Inferior parietal cortex (tissue), 1 donor: ENCODE measurements at regions not wholly inside any gene's neighbourhood (a gene's known extent, or its start where the extent isn't known, plus 50 kb on each side); places are given as distances from the start of the nearest gene placed in this dataset.

ENCODE experiments used
- DNase-seq: peaks from one replicate; pipeline ENCODE4 v3.0.0-alpha.2; 2016; ENCODE audit errors: extremely low spot score

GRCh38 chr19:30307191-30307974, 64.8 kb upstream of the ZNF536 start:
- no peak for DNase-seq

- no peak for DNase-seq
Measured at GRCh38 chr19:30309176-30309575, 63.0 kb upstream of the ZNF536 start.

GRCh38 chr19:30309905-30310601, 62.1 kb upstream of the ZNF536 start:
- DNase-seq, result no peak

DNA sequence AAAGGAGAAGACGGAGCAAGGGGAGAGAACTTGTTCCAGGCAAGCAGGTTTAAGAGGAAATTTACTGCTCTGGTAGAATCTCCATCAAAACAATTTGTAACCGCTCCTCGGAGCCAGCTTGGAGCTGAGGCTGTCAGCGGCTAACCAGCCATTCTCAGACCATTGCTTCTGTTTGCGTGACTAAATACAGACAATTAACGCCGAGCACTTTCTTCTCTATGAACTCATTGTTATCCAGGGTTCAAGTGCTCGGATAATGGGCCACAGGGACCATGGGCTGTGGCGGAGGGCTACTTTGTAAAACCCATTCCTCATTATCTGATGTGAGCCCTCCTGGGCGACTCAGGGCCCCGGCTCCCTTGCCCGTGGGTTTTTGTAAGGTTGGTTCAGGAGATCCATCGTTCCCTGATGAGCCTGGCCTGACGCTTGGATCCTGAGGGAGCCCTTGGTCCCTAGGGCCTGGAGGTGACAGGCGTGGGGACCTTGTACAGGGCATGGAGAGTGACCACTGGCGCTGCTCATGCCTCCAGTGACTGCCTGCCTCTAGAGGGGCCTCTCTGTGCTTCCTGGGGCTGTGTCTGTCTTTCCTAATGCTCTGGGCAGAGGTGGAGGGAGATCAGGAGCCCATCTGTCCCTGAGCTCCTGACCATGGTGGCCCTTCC, 61.5 kb upstream of the ZNF536 start:
- no peak for DNase-seq

- no peak for DNase-seq
Measured at GRCh38 chr19:30311911-30312310, 60.3 kb upstream of the ZNF536 start.

DNA sequence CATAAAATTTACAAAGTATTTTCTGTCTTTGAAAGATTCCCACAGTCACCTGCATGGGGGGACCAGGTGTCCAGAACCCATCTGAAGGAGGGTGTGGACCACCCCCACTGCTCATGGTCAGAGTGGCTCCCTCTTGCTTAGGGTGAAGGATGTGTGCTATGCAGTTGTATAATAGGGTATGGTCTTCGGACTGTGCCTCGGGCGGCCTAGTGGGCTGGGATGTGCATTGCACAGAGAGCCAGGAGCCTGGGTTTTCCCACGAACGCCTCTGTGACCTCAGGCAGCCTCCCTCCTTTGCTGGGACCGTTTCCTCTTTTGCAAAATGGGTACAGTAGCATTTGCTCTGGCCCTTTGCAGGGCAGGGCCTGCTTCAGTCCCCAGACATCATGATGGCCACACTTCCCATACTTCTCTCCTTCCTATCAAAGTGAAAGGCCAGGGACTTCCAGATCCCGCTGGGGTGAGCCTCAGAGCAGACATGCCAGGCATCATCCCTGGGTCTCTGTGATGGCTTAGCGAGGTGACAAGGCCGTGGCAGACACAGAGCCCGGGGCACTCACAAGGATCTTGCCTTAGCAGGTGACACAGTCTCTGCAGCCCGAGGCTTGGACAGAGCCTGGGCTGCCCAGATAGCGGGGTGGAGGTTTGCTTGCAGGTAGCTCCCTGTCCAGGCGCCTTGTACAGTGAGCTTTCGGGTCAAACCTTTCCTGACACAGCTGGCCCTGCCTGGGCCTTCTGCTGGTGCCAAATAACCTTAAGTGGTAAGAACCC, 59.4 kb upstream of the ZNF536 start:
- DNase-seq, result no peak

DNA sequence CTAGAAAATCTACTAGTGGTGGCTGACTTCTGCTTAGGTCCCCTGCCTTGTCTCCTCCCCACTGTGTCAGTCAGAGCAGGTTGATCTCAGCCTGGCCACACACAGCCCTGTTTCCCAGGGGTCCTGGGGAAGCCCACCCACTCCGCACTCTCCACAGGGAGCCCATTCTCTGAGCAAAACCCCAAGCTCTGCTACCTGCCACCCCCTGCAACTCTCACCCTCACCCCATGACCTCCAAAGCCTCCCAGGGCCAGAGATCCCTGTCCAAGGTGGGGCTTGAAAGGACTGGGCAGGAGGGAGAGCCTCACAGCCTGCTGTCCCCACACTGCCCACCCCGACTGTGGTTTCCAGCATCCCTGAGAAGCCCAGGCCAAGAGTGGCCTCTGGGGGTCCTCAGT, 58.8 kb upstream of the ZNF536 start:
- no peak for DNase-seq

- DNase-seq, result no peak
Measured at GRCh38 chr19:30314056-30314804, 58.0 kb upstream of the ZNF536 start.

DNA sequence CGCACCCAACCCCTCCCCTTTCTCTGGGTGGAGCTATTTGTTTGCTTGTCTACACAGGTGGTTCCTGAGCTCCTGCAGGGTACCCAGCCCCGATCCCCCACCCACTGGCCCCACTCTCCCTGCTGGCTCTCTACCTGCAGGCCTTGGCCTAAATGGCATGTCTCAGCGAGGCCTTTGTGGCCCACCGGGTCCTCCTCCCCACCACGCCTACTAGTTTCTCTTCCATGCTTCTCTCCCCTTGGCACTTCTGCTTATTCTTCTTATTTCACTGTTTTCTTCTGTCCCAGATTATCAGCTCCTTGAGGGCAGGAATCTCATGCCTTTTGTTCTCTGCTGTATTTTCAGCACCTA, 57.4 kb upstream of the ZNF536 start:
- no peak for DNase-seq

GRCh38 chr19:30315159-30315558, 57.0 kb upstream of the ZNF536 start:
- no peak for DNase-seq

DNA sequence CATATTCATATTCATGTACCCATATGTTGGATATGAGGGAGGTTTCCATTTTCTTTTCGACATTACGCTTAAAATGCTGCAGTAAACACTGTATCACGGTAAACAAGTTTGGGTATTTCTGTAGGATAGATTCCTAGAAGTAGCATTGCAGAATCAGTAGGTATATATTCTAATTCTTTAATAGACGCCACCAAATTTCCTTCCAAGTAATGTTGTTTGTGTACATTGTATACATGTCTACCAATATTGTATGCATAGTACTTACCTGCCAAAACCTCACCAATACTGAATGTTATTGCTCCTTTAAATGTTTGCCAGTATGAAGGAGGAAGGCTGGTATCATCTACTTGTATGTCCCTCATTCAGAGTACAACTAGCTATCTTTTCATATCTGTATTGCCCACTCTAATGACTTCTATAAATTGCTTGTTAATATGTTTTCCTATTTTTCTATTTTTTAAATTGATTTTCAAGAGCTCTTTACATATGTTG, 56.1 kb upstream of the ZNF536 start:
- DNase-seq, result no peak

GRCh38 chr19:30316560-30317106, 55.6 kb upstream of the ZNF536 start:
- no peak for DNase-seq

DNA sequence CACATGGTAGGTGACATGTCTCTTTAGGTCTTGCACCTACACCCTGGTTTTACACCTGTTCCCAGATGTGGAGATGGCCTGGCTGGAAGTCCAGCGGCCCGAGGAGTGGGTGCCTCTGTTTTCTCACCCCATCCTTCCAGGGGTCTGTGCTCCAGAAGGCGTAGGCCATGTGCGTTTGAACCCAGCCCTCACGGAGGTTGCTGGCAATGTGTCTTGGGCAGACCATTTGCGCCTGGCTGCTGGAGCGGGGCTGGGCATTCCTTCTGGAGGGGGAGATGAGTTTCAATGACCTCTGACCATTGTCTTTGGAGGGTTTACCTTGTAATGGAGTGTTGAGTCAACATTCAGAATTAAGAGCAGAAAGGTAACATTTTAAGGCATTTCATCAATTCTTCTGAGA, 54.8 kb upstream of the ZNF536 start:
- DNase-seq, result no peak

DNA sequence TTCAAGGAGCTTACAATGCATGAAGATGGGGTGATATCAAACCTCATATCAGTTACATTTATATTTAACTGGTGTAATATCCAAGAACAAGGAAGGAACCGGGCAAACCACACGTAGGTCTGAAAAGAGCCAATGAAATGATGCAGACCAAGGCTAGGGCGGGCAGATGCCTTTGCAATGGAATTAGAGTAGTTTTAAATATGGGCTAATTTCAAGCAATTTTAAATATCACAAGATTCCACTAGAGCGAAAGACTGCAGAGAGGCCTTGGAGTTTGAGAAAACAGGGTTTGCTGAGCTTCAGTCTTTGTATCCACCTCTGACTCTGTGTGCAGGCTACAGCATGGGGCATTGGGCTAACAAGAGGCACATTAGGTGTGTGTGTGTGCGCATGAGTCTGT, 53.9 kb upstream of the ZNF536 start:
- no peak for DNase-seq

GRCh38 chr19:30318936-30319335, 53.2 kb upstream of the ZNF536 start:
- no peak for DNase-seq

- DNase-seq, result no peak
Measured at GRCh38 chr19:30319411-30319810, 52.8 kb upstream of the ZNF536 start.

DNA sequence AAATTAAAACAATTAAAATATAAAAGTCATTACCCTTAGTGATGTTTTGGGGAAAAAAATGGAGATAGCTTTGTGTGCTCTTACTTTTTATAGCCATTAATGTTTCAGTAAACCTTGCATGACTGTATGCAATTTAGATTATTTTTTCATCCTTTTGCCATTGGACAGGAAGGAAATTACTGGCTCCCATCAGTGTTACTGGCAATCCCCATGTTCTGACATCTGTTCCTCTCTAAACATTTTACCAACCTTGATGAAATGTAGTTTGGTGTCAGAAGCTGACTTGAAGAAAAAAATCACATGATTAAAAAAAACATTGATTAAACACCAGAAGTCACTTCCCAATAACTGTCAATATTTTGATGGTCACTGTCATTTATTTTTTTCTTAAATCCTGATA, 52.3 kb upstream of the ZNF536 start:
- no peak for DNase-seq

GRCh38 chr19:30320466-30320865, 51.7 kb upstream of the ZNF536 start:
- DNase-seq, result no peak

DNA sequence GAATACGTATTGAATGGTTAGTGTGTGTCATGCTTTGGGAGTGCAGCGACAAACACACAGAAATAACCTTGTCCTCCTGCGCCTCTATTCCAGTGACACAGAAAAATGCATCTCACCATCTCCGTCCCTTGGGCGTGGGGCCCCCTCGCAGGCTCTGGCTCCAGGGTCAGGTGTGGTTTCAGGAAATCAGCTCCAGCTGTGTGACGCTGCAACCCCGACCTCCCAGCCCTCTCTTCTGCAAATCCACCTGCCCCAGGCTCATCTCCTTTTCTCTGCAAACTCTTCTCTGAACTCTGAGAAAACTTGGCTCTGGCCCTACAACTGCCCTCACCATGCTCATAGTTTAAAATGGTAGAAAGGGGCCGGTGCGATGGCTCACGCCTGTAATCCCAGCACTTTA, 51.3 kb upstream of the ZNF536 start:
- no peak for DNase-seq
